Upper lobe of left lung (tissue), 6 donors: ENCODE measurements at regions not wholly inside any gene's neighbourhood (a gene's known extent, or its start where the extent isn't known, plus 50 kb on each side); places are given as distances from the start of the nearest gene placed in this dataset.

ENCODE experiments used
- ATAC-seq, 2 donors: fragments of 200-7000 bp; cut with Tn5 transposase; one replicate each; pipeline ENCODE4 v1.9.1; 2022; ENCODE audit warnings: mild to moderate bottlenecking in 2 of 2, moderate library complexity in 2 of 2; ENCODE audit not compliant: low FRiP score in 2 of 2
- DNase-seq, 2 donors: peaks; one replicate each; pipeline ENCODE4 v3.0.0-alpha.2; 2019 to 2020
- H3K27ac ChIP-seq, 4 donors: fragments of 200-600 bp; sonication (generic); one replicate each; pipeline ENCODE4 v1.5.1; 2016 to 2019
- H3K27me3 ChIP-seq, 4 donors: fragments of 200-600 bp; sonication (generic); one replicate each; pipeline ENCODE4 v1.5.1; 2017 to 2019
- H3K36me3 ChIP-seq, 4 donors: fragments of 200-600 bp; sonication (generic); one replicate each; pipeline ENCODE4 v1.5.1; 2016 to 2019
- H3K4me1 ChIP-seq, 4 donors: fragments of 200-600 bp; sonication (generic); one replicate each; pipeline ENCODE4 v1.5.1; 2018 to 2019
- H3K4me3 ChIP-seq, 4 donors: fragments of 200-600 bp; sonication (generic); one replicate each; pipeline ENCODE4 v1.5.1; 2017 to 2019; ENCODE audit warnings: mild to moderate bottlenecking in 2 of 4, moderate library complexity in 1 of 4
- H3K9me3 ChIP-seq, 4 donors: fragments of 200-600 bp; sonication (generic); one replicate each; pipeline ENCODE4 v1.5.1; 2018 to 2019
- CTCF ChIP-seq, 6 experiments: fragments of 450-650 bp in 4 of 6; fragments of 200-600 bp in 2 of 6; sonication (generic) in 2 of 6; IDR thresholded peaks; one replicate each; pipeline ENCODE4 v1.5.1; 2016 to 2019; ENCODE audit warnings: antibody characterized with exemption in 6 of 6
- EP300 ChIP-seq, 4 donors: sonication (generic); formaldehyde crosslinking; IDR thresholded peaks; one replicate each; pipeline ENCODE4 v1.5.1; 2017; ENCODE audit warnings: antibody characterized with exemption in 4 of 4, control low read depth in 2 of 4
- POLR2A ChIP-seq, 4 donors: fragments of 450-650 bp; IDR thresholded peaks; one replicate each; pipeline ENCODE4 v1.5.1; 2016 to 2017; ENCODE audit warnings: antibody characterized with exemption in 4 of 4, mild to moderate bottlenecking in 2 of 4
- POLR2AphosphoS5 ChIP-seq, 2 donors: sonication (generic); formaldehyde crosslinking; IDR thresholded peaks; one replicate each; pipeline ENCODE4 v1.5.1; 2017; ENCODE audit warnings: antibody characterized with exemption in 2 of 2
- WGBS, 2 donors: methylation state at CpG; one replicate each; pipeline ENCODE4 v1.1.5; 2017 to 2018; 5-methylcytosine and 5-hydroxymethylcytosine counted together
- donor health status: DM: no; HTN: no; CAD: no; lungs with moderate emphysema.
- donor health status: DM: no; HTN: yes; CAD: no; lungs with severe emphysema.

GRCh38 chr4:111961809-111962208, 183.4 kb upstream of the FAM241A start:
- TF ChIP-seq POLR2A (IDR thresholded peaks at IDR 0.05) (no peak), POLR2AphosphoS5 (IDR thresholded peaks at IDR 0.05) (no peak), EP300 (IDR thresholded peaks at IDR 0.05) (no peak), CTCF (IDR thresholded peaks at IDR 0.05) (no peak)
- H3K27ac ChIP-seq = no peak overlapping the region
- H3K27me3 ChIP-seq = no peaks in the 10 kb centered on the region
- no peaks in the 10 kb centered on the region for H3K4me1 ChIP-seq
- H3K9me3 ChIP-seq = no peaks in the 10 kb centered on the region
- DNase-seq (no peak), ATAC-seq (no peak)
- no peak overlapping the region for H3K4me3 ChIP-seq
- no peaks in the 10 kb centered on the region for H3K36me3 ChIP-seq
- WGBS, 2 donors = 61 to 65% methylated on average over 1 of the region's 1 CpG

GRCh38 chr4:111963158-111963700, 182.0 kb upstream of the FAM241A start:
- Histone ChIP-seq H3K27ac (no peak overlapping the region), H3K4me1 (no peaks in the 10 kb centered on the region), H3K9me3 (no peaks in the 10 kb centered on the region), H3K36me3 (no peaks in the 10 kb centered on the region), H3K27me3 (no peaks in the 10 kb centered on the region), H3K4me3 (no peak overlapping the region)
- WGBS, 2 donors = 72 to 77% methylated on average over 5 of the region's 5 CpGs
- TF ChIP-seq POLR2A (IDR thresholded peaks at IDR 0.05) = no peak
- TF ChIP-seq POLR2AphosphoS5 (IDR thresholded peaks at IDR 0.05) = no peak
- no peak for TF ChIP-seq EP300 (IDR thresholded peaks at IDR 0.05)
- TF ChIP-seq CTCF (IDR thresholded peaks at IDR 0.05) = no peak
- no peak for ATAC-seq
- DNase-seq = no peak

GRCh38 chr4:111977419-111977965, 167.8 kb upstream of the FAM241A start:
- H3K9me3 ChIP-seq = no peaks in the 10 kb centered on the region
- no peak overlapping the region for H3K4me3 ChIP-seq
- no peaks in the 10 kb centered on the region for H3K36me3 ChIP-seq
- TF ChIP-seq POLR2A (IDR thresholded peaks at IDR 0.05) = no peak
- TF ChIP-seq CTCF (IDR thresholded peaks at IDR 0.05) = no peak
- no peak for TF ChIP-seq POLR2AphosphoS5 (IDR thresholded peaks at IDR 0.05)
- WGBS, 2 donors = 85 to 88% methylated on average over 7 of the region's 7 CpGs
- H3K27me3 ChIP-seq = no peaks in the 10 kb centered on the region
- no peak overlapping the region for H3K27ac ChIP-seq
- no peak for DNase-seq
- ATAC-seq = no peak
- H3K4me1 ChIP-seq = no peaks in the 10 kb centered on the region

GRCh38 chr4:111979921-111980320, 165.3 kb upstream of the FAM241A start:
- no peaks in the 10 kb centered on the region for H3K9me3 ChIP-seq
- no peaks in the 10 kb centered on the region for H3K4me1 ChIP-seq
- H3K36me3 ChIP-seq = no peaks in the 10 kb centered on the region
- H3K27ac ChIP-seq = no peak overlapping the region
- no peak for TF ChIP-seq EP300 (IDR thresholded peaks at IDR 0.05)
- no peak for TF ChIP-seq CTCF (IDR thresholded peaks at IDR 0.05)
- TF ChIP-seq POLR2AphosphoS5 (IDR thresholded peaks at IDR 0.05) = no peak
- TF ChIP-seq POLR2A (IDR thresholded peaks at IDR 0.05) = no peak
- DNase-seq (no peak), ATAC-seq (no peak)
- H3K27me3 ChIP-seq = no peaks in the 10 kb centered on the region
- no peak overlapping the region for H3K4me3 ChIP-seq

- Histone ChIP-seq H3K27ac (no peak overlapping the region), H3K4me1 (no peaks in the 10 kb centered on the region), H3K9me3 (no peaks in the 10 kb centered on the region), H3K27me3 (no peaks in the 10 kb centered on the region), H3K4me3 (no peak overlapping the region), H3K36me3 (no peaks in the 10 kb centered on the region)
- no peak for ATAC-seq
- 93 to 98% methylated on average over 1 of the region's 1 CpG for WGBS, 2 donors
- TF ChIP-seq EP300 (IDR thresholded peaks at IDR 0.05) = no peak
- TF ChIP-seq POLR2A (IDR thresholded peaks at IDR 0.05) = no peak
- TF ChIP-seq POLR2AphosphoS5 (IDR thresholded peaks at IDR 0.05) = no peak
- no peak for TF ChIP-seq CTCF (IDR thresholded peaks at IDR 0.05)
- DNase-seq = no peak
Observed at GRCh38 chr4:111982089-111982488, 163.2 kb upstream of the FAM241A start.
